GM23338 (cell line): ENCODE measurements at regions not wholly inside any gene's neighbourhood (a gene's known extent, or its start where the extent isn't known, plus 50 kb on each side); places are given as distances from the start of the nearest gene placed in this dataset.

Experiments
- ATAC-seq: fragments of 200-7000 bp; cut with Tn5 transposase; 3 replicates; pipeline ENCODE4 v1.9.1; 2020
- DNase-seq: peaks from one replicate; pipeline ENCODE4 v3.0.0-alpha.2; 2015; ENCODE audit warnings: low spot score
- H2AFZ ChIP-seq: fragments of 200-600 bp; sonication (generic); 2 replicates; pipeline ENCODE4 v1.8.0; 2016; ENCODE audit warnings: antibody characterized with exemption, mild to moderate bottlenecking, moderate library complexity
- H3F3A ChIP-seq: fragments of 200-600 bp; sonication (generic); replicated peaks from 2 replicates; pipeline ENCODE4 v1.8.0; 2017; ENCODE audit warnings: antibody characterized with exemption, mixed run types, low read depth
- H3K27ac ChIP-seq: fragments of 200-600 bp; sonication (generic); 2 replicates; pipeline ENCODE4 v1.6.1; 2016; ENCODE audit warnings: low read depth
- H3K27me3 ChIP-seq: fragments of 200-600 bp; sonication (generic); 2 replicates; pipeline ENCODE4 v1.8.0; 2016; ENCODE audit warnings: mild to moderate bottlenecking, mixed run types, moderate library complexity; ENCODE audit not compliant: insufficient read depth
- H3K36me3 ChIP-seq: fragments of 200-600 bp; sonication (generic); 2 replicates; pipeline ENCODE4 v1.8.0; 2016; ENCODE audit warnings: mild to moderate bottlenecking; ENCODE audit not compliant: insufficient read depth
- H3K4me1 ChIP-seq: fragments of 200-600 bp; sonication (generic); 2 replicates; pipeline ENCODE4 v1.8.0; 2016; ENCODE audit warnings: mild to moderate bottlenecking, moderate library complexity; ENCODE audit not compliant: insufficient read depth
- H3K4me2 ChIP-seq: fragments of 200-600 bp; sonication (generic); 2 replicates; pipeline ENCODE4 v1.7.1; 2017; ENCODE audit warnings: mixed run types
- H3K4me3 ChIP-seq: fragments of 200-600 bp; sonication (generic); 2 replicates; pipeline ENCODE4 v1.6.1; 2016; ENCODE audit warnings: mixed run types
- H3K79me2 ChIP-seq: fragments of 200-600 bp; sonication (generic); replicated peaks from 2 replicates; pipeline ENCODE4 v1.8.0; 2017; ENCODE audit warnings: mild to moderate bottlenecking; ENCODE audit not compliant: insufficient read depth
- H3K9me2 ChIP-seq: fragments of 200-600 bp; sonication (generic); 2 replicates; pipeline ENCODE4 v1.8.0; 2017; ENCODE audit not compliant: insufficient read depth
- H4K20me1 ChIP-seq: fragments of 200-600 bp; sonication (generic); replicated peaks from 2 replicates; pipeline ENCODE4 v1.8.0; 2017; ENCODE audit warnings: mild to moderate bottlenecking; ENCODE audit not compliant: insufficient read depth
- H3K27ac Mint-ChIP-seq: 2 replicates; pipeline ENCODE4 v1.8.0; 2020; ENCODE audit warnings: inconsistent platforms, mild to moderate bottlenecking, moderate library complexity, mixed read lengths
- H3K27me3 Mint-ChIP-seq: 3 replicates; pipeline ENCODE4 v1.8.0; 2022; ENCODE audit warnings: low read depth, mild to moderate bottlenecking, moderate library complexity, mixed read lengths, inconsistent platforms; ENCODE audit not compliant: insufficient read depth, poor library complexity
- H3K36me3 Mint-ChIP-seq: 3 replicates; pipeline ENCODE4 v1.8.0; 2021; ENCODE audit warnings: low read depth, mild to moderate bottlenecking, inconsistent platforms, moderate library complexity, mixed read lengths
- H3K4me1 Mint-ChIP-seq: 3 replicates; pipeline ENCODE4 v1.8.0; 2020; ENCODE audit warnings: mild to moderate bottlenecking, inconsistent platforms, mixed read lengths
- H3K4me3 Mint-ChIP-seq: 3 replicates; pipeline ENCODE4 v1.8.0; 2021; ENCODE audit warnings: moderate library complexity, mild to moderate bottlenecking, inconsistent platforms, mixed read lengths
- H3K9me3 Mint-ChIP-seq: 3 replicates; pipeline ENCODE4 v1.8.0; 2020; ENCODE audit warnings: moderate library complexity, mild to moderate bottlenecking, inconsistent platforms, mixed read lengths
- CREB1 ChIP-seq: fragments of 250-450 bp; sonication (Bioruptor Pico); IDR thresholded peaks from 2 replicates; pipeline ENCODE4 v1.5.0; 2020; ENCODE audit warnings: low read depth, mild to moderate bottlenecking, moderate library complexity
- EZH2 ChIP-seq: fragments of 200-600 bp; sonication (generic); IDR thresholded peaks from one replicate; pipeline ENCODE4 v1.8.0; 2017; ENCODE audit warnings: antibody characterized with exemption, mild to moderate bottlenecking, low read depth; ENCODE audit not compliant: unreplicated experiment
- EZH2phosphoT487 ChIP-seq: fragments of 200-600 bp; sonication (generic); IDR thresholded peaks from one replicate; pipeline ENCODE4 v1.8.1; 2018; ENCODE audit warnings: antibody characterized with exemption; ENCODE audit not compliant: unreplicated experiment
- POLR2AphosphoS5 ChIP-seq: IDR thresholded peaks from 2 replicates; pipeline ENCODE4 v1.6.1; 2016; ENCODE audit warnings: antibody characterized with exemption, low read depth
- STAT1 ChIP-seq: IDR thresholded peaks from one replicate; pipeline ENCODE4 v1.6.1; 2016; ENCODE audit warnings: antibody characterized with exemption; ENCODE audit not compliant: unreplicated experiment
- ZNF114 ChIP-seq: fragments of 250-450 bp; sonication (Bioruptor Pico); IDR thresholded peaks from 2 replicates; pipeline ENCODE4 v1.5.0; 2020; ENCODE audit warnings: mild to moderate bottlenecking, moderate library complexity
- ZNF331 ChIP-seq: fragments of 250-450 bp; sonication (Bioruptor Pico); IDR thresholded peaks from 2 replicates; pipeline ENCODE4 v1.5.0; 2020; ENCODE audit warnings: low read depth, mild to moderate bottlenecking, moderate library complexity
- TF ChIP-seq, protein P1 (sequence below): IDR thresholded peaks from 2 replicates; pipeline ENCODE4 v1.6.1; 2016; ENCODE audit warnings: antibody characterized with exemption
- TF ChIP-seq, protein P2 (sequence below), 2 experiments: fragments of 200-600 bp in 1 of 2; sonication (generic) in 1 of 2; conservative IDR thresholded peaks; 2 replicates each; pipeline versions ENCODE4 v1.5.1 to v1.6.1; 2016 to 2017; ENCODE audit warnings: antibody characterized with exemption in 2 of 2, low read depth in 2 of 2, mild to moderate bottlenecking in 2 of 2, moderate library complexity in 1 of 2
- TF ChIP-seq, protein P3 (sequence below): IDR thresholded peaks from one replicate; pipeline ENCODE4 v1.6.1; 2018; ENCODE audit warnings: antibody characterized with exemption; ENCODE audit not compliant: unreplicated experiment

- no peak for TF ChIP-seq EZH2phosphoT487
- TF ChIP-seq POLR2AphosphoS5, result no peak
- no peak for TF ChIP-seq ZNF114 (CRISPR knock-in tag)
- TF ChIP-seq, protein P1, sequence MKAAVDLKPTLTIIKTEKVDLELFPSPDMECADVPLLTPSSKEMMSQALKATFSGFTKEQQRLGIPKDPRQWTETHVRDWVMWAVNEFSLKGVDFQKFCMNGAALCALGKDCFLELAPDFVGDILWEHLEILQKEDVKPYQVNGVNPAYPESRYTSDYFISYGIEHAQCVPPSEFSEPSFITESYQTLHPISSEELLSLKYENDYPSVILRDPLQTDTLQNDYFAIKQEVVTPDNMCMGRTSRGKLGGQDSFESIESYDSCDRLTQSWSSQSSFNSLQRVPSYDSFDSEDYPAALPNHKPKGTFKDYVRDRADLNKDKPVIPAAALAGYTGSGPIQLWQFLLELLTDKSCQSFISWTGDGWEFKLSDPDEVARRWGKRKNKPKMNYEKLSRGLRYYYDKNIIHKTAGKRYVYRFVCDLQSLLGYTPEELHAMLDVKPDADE, result no peak
- TF ChIP-seq STAT1, result no peak
- TF ChIP-seq, protein P2, sequence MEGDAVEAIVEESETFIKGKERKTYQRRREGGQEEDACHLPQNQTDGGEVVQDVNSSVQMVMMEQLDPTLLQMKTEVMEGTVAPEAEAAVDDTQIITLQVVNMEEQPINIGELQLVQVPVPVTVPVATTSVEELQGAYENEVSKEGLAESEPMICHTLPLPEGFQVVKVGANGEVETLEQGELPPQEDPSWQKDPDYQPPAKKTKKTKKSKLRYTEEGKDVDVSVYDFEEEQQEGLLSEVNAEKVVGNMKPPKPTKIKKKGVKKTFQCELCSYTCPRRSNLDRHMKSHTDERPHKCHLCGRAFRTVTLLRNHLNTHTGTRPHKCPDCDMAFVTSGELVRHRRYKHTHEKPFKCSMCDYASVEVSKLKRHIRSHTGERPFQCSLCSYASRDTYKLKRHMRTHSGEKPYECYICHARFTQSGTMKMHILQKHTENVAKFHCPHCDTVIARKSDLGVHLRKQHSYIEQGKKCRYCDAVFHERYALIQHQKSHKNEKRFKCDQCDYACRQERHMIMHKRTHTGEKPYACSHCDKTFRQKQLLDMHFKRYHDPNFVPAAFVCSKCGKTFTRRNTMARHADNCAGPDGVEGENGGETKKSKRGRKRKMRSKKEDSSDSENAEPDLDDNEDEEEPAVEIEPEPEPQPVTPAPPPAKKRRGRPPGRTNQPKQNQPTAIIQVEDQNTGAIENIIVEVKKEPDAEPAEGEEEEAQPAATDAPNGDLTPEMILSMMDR (conservative IDR thresholded peaks at IDR 0.05; ENCODE audit: low read depth in 2 of 2), result no peak
- TF ChIP-seq CREB1 (CRISPR knock-in tag), result no peak
These were observed 1198.7 kb downstream of the PCDH7 start (continued) for GRCh38 chr4:31918891-31919290.

GRCh38 chr4:31923634-31924033 lies 1203.5 kb downstream of the PCDH7 start:
- TF ChIP-seq POLR2AphosphoS5 (no peak), EZH2 (no peak), STAT1 (no peak)
- Histone ChIP-seq H2AFZ (peak overlapping the region; percentile 48; the same call in 1 of the 2 replicates), H3K36me3 (no peaks in the 10 kb centered on the region), H3K27ac (no peak overlapping the region), H3K79me2 (no peaks in the 10 kb centered on the region), H3K4me1 (no peaks in the 10 kb centered on the region), H3K9me2 (peaks cover 3% of the 10 kb centered on the region; the same call in 1 of the 2 replicates), H4K20me1 (no peaks in the 10 kb centered on the region), H3K4me2 (no peak overlapping the region), H3K27me3 (no peaks in the 10 kb centered on the region), H3K4me3 (no peak overlapping the region), H3F3A (no peaks in the 10 kb centered on the region)
- Mint-ChIP-seq H3K27me3 (peaks cover 1% of the 10 kb centered on the region), H3K36me3 (peaks cover 8% of the 10 kb centered on the region; the same call in 2 of the 3 replicates), H3K4me3 (no peak overlapping the region), H3K4me1 (no peaks in the 10 kb centered on the region), H3K9me3 (peaks cover 10% of the 10 kb centered on the region; the same call in 2 of the 3 replicates), H3K27ac (no peak overlapping the region)
- DNase-seq, result no peak
- ATAC-seq, result no peak

DNA sequence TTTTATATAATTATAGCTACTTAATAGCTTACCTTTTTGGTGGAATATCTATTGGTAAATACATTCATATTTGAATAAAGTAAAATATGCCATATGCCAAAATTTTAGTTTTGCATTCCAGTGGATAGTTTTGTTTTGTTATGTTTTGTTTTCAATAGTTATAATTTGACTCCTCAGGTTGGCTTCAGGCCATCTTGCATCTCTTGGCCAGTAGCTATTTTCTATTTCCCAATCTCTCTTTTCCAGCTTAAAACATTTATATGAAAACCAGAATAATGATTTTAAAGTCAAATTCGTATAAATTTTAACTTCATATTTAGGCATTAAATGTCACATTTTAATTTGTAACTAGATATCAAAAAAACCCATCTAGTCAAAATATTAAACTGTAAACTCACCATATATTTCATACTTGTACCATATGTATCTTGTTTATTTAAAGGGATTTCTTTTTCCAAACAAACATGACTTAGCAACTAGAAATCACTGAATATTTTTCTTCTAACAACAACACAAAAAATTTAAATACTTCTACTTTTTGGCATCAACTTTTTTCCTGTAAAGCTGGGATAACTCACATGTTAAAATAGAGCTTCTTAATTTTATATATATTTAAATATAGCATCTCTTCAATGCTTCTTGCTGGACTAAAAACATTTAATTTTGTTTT lies 1209.6 kb downstream of the PCDH7 start:
- Histone ChIP-seq H3F3A (no peaks in the 10 kb centered on the region), H2AFZ (no peak overlapping the region), H3K27me3 (no peaks in the 10 kb centered on the region), H3K36me3 (no peaks in the 10 kb centered on the region; the same call in 1 of the 2 replicates), H3K27ac (no peak overlapping the region), H3K4me3 (no peak overlapping the region), H3K4me1 (peaks cover 5% of the 10 kb centered on the region; the same call in 1 of the 2 replicates), H3K9me2 (no peaks in the 10 kb centered on the region), H3K79me2 (no peaks in the 10 kb centered on the region), H3K4me2 (no peak overlapping the region), H4K20me1 (no peaks in the 10 kb centered on the region)
- no peak overlapping the region for H3K4me3 Mint-ChIP-seq
- no peak overlapping the region for H3K27ac Mint-ChIP-seq
- peaks cover 6% of the 10 kb centered on the region; the same call in 1 of the 3 replicates for H3K36me3 Mint-ChIP-seq
- peaks cover 11% of the 10 kb centered on the region; the same call in 2 of the 3 replicates for H3K9me3 Mint-ChIP-seq
- no peak for DNase-seq
- ATAC-seq, result no peak
- peaks cover 7% of the 10 kb centered on the region; the same call in 2 of the 3 replicates for H3K4me1 Mint-ChIP-seq
- H3K27me3 Mint-ChIP-seq, result peaks cover 1% of the 10 kb centered on the region
- TF ChIP-seq CREB1 (CRISPR knock-in tag) (no peak), ZNF114 (CRISPR knock-in tag) (no peak), STAT1 (no peak), ZNF331 (CRISPR knock-in tag) (no peak)
- TF ChIP-seq, protein P3, sequence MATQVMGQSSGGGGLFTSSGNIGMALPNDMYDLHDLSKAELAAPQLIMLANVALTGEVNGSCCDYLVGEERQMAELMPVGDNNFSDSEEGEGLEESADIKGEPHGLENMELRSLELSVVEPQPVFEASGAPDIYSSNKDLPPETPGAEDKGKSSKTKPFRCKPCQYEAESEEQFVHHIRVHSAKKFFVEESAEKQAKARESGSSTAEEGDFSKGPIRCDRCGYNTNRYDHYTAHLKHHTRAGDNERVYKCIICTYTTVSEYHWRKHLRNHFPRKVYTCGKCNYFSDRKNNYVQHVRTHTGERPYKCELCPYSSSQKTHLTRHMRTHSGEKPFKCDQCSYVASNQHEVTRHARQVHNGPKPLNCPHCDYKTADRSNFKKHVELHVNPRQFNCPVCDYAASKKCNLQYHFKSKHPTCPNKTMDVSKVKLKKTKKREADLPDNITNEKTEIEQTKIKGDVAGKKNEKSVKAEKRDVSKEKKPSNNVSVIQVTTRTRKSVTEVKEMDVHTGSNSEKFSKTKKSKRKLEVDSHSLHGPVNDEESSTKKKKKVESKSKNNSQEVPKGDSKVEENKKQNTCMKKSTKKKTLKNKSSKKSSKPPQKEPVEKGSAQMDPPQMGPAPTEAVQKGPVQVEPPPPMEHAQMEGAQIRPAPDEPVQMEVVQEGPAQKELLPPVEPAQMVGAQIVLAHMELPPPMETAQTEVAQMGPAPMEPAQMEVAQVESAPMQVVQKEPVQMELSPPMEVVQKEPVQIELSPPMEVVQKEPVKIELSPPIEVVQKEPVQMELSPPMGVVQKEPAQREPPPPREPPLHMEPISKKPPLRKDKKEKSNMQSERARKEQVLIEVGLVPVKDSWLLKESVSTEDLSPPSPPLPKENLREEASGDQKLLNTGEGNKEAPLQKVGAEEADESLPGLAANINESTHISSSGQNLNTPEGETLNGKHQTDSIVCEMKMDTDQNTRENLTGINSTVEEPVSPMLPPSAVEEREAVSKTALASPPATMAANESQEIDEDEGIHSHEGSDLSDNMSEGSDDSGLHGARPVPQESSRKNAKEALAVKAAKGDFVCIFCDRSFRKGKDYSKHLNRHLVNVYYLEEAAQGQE, result no peak
- TF ChIP-seq, protein P2 (conservative IDR thresholded peaks at IDR 0.05; ENCODE audit: low read depth in 2 of 2), result no peak
